ENCODE measurements at regions not wholly inside any gene's neighbourhood (a gene's known extent, or its start where the extent isn't known, plus 50 kb on each side); places are given as distances from the start of the nearest gene placed in this dataset.

DNA sequence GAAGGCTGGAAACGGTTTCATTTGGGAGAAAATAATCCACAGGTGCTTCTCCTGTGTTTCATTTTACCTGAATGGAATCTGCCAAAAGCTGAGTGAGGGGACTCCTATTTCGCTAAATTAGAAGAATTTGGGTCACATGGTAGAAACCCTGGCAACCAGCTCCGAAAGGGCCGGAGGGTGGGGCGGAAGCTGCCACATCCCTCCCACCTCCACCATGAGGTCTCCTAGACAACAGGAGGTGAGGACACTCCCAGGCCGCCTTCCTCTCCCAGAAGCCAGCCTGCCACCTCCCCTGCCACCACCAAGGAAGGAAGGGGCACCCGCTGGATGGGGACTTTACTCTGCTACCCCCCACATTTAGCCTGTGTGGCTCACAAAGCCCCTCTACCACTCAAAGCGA lies 199.9 kb upstream of the ZC3H12A start:
- TF ChIP-seq, protein P1, sequence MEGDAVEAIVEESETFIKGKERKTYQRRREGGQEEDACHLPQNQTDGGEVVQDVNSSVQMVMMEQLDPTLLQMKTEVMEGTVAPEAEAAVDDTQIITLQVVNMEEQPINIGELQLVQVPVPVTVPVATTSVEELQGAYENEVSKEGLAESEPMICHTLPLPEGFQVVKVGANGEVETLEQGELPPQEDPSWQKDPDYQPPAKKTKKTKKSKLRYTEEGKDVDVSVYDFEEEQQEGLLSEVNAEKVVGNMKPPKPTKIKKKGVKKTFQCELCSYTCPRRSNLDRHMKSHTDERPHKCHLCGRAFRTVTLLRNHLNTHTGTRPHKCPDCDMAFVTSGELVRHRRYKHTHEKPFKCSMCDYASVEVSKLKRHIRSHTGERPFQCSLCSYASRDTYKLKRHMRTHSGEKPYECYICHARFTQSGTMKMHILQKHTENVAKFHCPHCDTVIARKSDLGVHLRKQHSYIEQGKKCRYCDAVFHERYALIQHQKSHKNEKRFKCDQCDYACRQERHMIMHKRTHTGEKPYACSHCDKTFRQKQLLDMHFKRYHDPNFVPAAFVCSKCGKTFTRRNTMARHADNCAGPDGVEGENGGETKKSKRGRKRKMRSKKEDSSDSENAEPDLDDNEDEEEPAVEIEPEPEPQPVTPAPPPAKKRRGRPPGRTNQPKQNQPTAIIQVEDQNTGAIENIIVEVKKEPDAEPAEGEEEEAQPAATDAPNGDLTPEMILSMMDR (IDR thresholded peaks at IDR 0.05) = no peak
- TF ChIP-seq POLR2A (IDR thresholded peaks at IDR 0.05) = no peak

All from testis (tissue), 2 donors.